Stimulated activated CD4-positive, alpha-beta T cell treated with anti-CD3 and anti-CD28 coated beads, Interleukin-4, amount 100 ng/mL, for 24 hours (primary cell): ENCODE measurements at regions not wholly inside any gene's neighbourhood (a gene's known extent, or its start where the extent isn't known, plus 50 kb on each side); places are given as distances from the start of the nearest gene placed in this dataset.
"Not testable (repeated sequence)": the region's sequence is repeated elsewhere in the genome, so short reads cannot be mapped to it uniquely, and the experiment has no call there.

Experiments used
- DNase-seq: peaks from one replicate; pipeline ENCODE4 v3.0.0-alpha.2; 2020

GRCh38 chr20:57779401-57780003, 69.7 kb upstream of the PMEPA1 start:
- DNase-seq: no peak

DNA sequence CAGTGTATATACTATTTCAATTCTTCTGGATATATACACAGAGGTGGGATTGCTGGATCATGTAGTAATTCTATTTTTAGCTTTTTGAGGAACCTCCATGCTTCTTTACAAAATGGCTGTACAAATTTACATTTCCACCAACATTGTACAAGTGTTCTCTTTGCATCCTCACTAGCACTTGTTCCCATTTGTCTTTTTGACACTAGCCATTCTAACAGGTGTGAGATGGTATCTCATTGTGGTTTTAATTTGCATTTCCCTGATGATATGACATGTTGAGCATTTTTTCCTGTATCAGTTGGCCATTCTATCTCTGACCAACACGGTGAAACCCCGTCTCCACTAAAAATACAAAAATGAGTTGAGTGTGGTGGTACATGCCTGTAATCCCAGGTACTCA, 68.1 kb upstream of the PMEPA1 start:
- no peak for DNase-seq

DNA sequence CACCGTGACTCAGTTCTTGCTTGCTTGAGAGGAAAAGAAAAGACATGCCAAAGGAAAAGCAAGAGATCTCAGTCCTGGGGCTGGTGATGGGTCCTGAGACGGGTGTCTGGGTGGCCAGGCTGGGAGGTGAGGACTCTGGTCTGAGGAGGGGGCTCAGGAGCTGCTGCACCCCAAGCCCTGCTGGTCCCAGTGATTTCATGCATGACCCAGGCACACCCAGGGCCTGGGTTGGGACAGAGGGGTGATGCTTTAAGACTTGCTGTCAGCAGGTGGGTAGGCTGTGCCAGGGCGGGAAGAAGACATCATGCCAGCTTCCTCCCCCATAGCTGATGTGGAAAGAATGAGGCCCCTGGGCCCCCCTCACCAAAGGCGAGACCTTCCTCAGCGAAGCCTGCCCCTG, 65.1 kb upstream of the PMEPA1 start:
- DNase-seq: no peak

DNA sequence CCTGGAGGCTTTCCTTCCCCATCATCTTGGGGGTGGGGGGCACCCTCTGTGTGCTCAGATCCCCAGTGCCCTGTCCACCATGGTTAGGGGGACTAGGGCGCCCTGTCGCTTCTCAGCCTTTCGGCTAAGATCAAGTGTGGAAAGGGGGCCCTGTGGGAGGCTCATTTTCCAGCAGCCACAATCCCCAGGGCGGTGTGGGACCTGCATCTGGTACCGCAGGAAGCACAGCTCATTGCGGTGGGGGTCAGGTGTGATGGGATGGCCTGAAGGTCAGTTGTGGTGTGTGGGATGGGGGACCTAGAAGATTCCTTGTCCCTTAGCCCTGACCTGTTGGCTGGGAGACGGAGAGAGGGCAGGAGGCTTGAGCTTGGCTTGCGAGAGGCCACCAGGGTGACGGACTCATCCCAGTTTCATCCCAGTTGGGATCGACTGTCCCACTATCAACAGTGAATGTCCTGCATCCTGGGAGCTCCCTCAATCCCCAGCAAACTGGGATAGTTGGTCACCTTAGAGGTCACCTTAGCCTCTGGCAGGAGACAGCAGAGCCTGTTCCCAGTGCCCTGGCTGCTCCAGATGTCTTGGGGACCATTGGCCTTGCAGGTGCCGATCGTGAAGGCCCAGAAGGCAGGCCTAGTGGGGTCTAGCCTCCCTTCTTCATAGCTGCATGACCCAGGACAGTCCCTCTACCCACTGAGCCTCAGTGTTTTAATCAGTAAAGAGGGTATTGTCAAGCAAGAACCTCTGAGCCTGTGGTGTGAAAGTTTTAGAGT, 64.5 kb upstream of the PMEPA1 start:
- no peak for DNase-seq

DNA sequence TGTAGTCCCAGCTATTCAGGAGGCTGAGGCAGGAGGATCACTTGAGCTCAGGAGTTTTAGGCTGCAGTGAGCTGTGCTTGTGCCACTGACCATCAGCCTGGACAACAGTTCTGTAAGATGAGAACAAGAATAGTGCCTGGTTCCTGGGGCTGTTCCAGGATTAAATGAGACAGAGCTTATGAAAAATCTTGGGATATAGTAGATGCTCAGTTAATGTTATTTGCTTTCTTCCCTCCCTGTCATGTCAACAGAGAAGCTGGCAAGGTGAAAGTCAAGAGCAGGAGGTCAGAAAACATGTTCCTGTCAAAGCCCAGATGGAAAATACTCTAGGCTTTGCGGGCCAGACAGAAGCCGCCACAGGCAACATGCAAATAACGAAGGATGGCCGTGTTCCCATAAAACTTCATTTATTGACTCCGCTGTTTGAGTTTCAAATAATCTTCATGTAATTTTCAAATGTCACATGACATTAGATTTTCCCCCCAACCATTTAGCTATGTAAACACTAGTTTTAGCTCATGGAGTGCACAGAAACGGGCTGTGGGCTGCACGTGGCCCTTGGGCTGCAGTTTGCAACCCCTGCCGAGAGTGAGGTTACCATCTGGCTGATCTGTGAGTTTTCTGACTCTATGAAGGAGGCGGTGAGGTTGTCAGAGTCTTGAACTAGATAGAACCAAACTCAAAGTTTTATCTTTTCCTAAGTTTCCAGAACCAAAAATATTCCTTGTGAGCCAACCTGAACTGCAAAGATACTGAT, 63.4 kb upstream of the PMEPA1 start:
- DNase-seq: no peak

DNA sequence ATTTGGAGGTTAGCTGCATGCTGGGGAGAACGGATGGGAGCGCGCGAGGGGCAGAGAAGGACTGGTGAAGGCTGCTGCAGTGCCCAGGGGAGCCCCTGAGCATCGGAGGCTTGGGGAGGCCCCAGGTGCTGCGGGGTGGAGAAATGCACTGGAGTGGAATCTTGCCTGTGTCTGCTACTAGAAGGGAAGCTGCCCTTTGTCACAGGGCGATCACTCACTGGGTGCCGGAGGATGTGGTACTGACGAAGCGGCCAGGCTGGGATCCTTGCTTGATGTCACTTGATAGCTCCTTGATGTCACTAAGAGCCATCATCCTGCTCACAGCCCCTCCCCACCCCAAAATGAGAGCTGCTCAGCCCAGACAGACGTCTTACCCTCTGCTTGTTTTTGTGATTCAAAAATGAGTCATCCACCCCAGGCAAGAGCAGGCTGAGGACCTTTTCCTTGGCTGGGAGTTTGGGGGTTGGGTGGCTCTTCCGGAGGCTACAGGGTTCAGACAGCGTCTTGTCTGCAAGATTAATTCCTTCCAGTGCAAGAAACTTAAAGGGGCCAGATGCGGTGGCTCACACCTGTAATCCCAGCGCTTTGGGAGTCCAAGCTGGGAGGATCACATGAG, 62.6 kb upstream of the PMEPA1 start:
- DNase-seq: peak; percentile 9

DNA sequence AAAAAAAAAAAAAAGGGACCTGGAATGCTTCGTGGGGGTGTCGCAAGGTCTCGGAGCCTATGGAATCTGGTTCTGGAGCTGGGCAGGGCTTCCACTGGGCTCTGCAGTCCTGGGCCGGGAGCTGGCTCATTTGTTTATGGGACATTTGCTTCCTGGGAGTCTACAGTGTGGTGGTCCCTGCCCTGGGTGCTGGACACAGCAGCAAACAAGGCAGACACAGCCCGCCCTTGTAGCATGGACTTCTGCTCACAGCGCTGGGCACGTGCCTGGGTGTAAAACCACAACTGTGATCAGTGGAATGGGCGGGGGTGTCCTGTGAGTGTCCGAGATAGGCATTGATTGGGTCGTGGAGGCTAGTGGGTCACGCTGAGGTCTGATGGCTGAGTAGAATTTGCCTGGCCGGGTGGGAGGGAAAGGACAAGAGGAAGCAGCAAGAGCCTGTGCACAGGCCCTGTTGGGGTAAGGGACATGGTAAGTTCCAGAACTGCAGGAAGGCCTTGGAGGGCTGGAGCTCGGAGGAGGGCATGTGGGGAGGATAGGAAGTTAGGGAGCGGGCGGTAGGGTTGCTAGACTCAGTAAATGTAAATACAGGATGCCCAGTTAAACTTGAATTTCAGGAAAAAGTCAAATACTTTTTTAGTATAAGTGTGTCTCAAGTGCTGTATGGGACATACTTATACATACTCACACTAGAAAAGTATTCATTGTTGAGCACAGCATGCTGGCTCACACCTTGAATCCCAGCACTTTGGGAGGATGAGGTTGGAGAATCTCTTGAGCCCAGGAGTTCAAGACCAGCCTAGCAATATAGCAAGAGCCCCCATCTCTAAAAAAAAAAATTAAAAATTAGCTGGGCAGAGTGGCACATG, 61.3 kb upstream of the PMEPA1 start:
- DNase-seq: no peak

- not testable (repeated sequence) for DNase-seq
Measured at GRCh38 chr20:57770401-57770800, 60.6 kb upstream of the PMEPA1 start.

- no peak for DNase-seq
Measured at GRCh38 chr20:57769756-57770155, 59.9 kb upstream of the PMEPA1 start.

DNA sequence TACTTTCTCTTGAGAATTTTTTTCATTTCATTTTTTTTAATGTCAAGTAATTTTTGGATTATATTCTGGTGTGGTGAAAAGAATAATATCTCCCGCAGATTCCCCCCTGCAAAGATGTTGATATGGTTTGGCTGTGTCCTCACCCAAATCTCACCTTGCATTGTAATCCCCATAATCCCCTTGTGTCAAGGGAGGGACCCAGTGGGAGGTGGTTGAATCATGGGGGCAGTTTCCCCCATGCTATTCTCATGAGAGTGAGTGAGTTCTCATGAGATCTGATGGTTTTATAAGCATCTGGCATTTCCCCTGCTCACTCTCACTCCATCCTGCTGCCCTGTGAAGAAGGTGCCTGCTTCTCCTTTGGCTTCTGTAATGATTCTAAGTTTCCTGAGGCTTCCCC, 58.7 kb upstream of the PMEPA1 start:
- DNase-seq: no peak

- DNase-seq: no peak
Measured at GRCh38 chr20:57767441-57767840, 57.6 kb upstream of the PMEPA1 start.

- DNase-seq: no peak
Measured at GRCh38 chr20:57763235-57763595, 53.4 kb upstream of the PMEPA1 start.

DNA sequence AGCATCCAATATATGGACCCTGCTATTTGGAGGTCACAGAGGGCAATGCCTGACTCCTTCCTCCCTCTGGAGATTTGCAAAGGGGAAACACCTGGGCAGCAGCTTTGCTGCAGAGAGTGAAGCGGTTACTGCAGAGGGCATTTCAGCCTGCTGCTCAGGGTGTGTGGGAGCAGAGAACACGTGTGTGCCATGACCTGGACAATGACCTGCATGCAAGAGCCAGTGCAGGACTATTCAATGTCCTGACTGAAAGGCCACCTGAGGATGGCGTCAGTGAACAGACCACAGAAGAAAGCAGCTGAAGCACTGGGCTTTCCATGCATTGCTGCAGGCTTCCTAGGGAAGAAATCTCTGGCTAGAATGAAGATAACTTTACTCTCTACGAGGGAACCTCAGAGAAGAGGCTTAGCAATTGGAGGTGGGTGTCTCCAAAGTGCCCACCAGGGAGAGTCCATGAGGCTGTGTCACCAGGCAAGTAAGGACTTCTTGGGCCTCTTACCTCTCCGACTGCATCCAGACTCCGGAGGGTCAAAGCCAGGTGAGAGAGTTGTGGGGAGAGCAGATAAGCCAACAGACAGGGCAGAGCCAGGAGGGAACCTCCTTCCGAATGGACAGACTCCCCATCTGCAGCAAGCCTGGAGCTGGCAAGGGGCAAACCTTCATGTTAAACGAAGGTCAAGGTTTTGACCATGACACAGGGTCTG, 52.9 kb upstream of the PMEPA1 start:
- DNase-seq: no peak

- no peak for DNase-seq
Measured at GRCh38 chr20:57761413-57761734, 51.6 kb upstream of the PMEPA1 start.

GRCh38 chr20:57760698-57761412, 51.0 kb upstream of the PMEPA1 start:
- DNase-seq: no peak

DNA sequence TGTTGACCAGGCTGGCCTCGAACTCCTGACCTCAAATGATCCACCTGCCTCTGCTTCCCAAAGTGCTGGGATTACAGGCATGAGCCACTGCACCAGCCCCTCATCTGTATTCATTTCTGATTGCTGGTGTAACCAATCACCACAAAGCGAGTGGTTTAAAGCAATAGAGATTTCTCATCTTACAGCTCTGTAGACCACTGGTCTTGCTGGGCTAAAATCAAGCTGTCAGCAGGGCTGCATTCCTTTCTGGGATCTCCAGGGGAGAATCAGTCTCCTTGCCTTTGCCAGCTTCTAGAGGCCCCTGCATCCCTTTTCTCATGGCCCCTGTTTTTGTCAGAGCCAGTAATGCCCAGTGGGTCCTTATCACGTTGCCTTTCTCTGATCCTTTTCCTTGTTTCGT, 49.9 kb upstream of the PMEPA1 start:
- no peak for DNase-seq
